Testis (tissue), 2 donors: ENCODE measurements at regions not wholly inside any gene's neighbourhood (a gene's known extent, or its start where the extent isn't known, plus 50 kb on each side); places are given as distances from the start of the nearest gene placed in this dataset.

ENCODE experiments used
- CTCF ChIP-seq, 3 experiments: fragments of 450-650 bp in 2 of 3; fragments of 200-600 bp in 1 of 3; sonication (generic) in 1 of 3; IDR thresholded peaks; one replicate each; pipeline ENCODE4 v1.5.1; 2016 to 2019; ENCODE audit warnings: antibody characterized with exemption in 3 of 3, mild to moderate bottlenecking in 2 of 3, moderate library complexity in 1 of 3
- POLR2A ChIP-seq: fragments of 450-650 bp; IDR thresholded peaks from one replicate; pipeline ENCODE4 v1.6.1; 2017; ENCODE audit warnings: antibody characterized with exemption, mild to moderate bottlenecking, moderate library complexity

- no peak for TF ChIP-seq CTCF (IDR thresholded peaks at IDR 0.05)
- no peak for TF ChIP-seq POLR2A
Observed at GRCh38 chr6:164010441-164011103, 596.1 kb downstream of the QKI start.
